ENCODE measurements at regions not wholly inside any gene's neighbourhood (a gene's known extent, or its start where the extent isn't known, plus 50 kb on each side); places are given as distances from the start of the nearest gene placed in this dataset.

DNA sequence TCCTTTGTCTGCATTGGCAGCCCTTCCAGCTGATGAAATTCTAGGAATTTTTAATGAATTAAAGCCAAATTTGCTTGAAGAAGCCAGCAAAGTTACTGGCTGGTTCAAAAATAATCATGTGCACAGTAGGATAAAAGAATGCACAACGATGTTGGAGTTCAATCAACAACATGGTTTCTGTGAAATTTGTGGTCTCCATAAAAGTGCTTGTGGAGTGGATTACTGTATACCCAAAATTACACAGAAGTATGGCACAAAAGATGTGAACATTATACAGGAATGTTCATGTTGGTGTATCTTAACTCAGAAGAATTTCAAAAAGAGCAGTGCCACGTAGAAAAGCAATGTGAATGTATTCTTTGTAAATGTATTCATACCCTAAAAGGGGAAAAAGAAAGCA, 105.0 kb upstream of the METAP2 start:
- TF ChIP-seq, protein P1, sequence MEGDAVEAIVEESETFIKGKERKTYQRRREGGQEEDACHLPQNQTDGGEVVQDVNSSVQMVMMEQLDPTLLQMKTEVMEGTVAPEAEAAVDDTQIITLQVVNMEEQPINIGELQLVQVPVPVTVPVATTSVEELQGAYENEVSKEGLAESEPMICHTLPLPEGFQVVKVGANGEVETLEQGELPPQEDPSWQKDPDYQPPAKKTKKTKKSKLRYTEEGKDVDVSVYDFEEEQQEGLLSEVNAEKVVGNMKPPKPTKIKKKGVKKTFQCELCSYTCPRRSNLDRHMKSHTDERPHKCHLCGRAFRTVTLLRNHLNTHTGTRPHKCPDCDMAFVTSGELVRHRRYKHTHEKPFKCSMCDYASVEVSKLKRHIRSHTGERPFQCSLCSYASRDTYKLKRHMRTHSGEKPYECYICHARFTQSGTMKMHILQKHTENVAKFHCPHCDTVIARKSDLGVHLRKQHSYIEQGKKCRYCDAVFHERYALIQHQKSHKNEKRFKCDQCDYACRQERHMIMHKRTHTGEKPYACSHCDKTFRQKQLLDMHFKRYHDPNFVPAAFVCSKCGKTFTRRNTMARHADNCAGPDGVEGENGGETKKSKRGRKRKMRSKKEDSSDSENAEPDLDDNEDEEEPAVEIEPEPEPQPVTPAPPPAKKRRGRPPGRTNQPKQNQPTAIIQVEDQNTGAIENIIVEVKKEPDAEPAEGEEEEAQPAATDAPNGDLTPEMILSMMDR (IDR thresholded peaks at IDR 0.05) = no peak
- TF ChIP-seq POLR2A (IDR thresholded peaks at IDR 0.05) = no peak
